Retinal pigment epithelial cell (primary cell): ENCODE measurements at regions not wholly inside any gene's neighbourhood (a gene's known extent, or its start where the extent isn't known, plus 50 kb on each side); places are given as distances from the start of the nearest gene placed in this dataset.
"Not testable (repeated sequence)": the region's sequence is repeated elsewhere in the genome, so short reads cannot be mapped to it uniquely, and the experiment has no call there.

Experiments used
- DNase-seq: peaks from one replicate; pipeline ENCODE4 v3.0.0-alpha.2; 2010; ENCODE audit warnings: low read depth
- H3K4me3 ChIP-seq: 2 replicates; pipeline ENCODE4 v1.5.1; 2011; ENCODE audit warnings: mild to moderate bottlenecking, low read length, control low read depth, moderate library complexity
- TF ChIP-seq, protein P1 (sequence below): conservative IDR thresholded peaks from 2 replicates; pipeline ENCODE4 v1.5.1; 2011; ENCODE audit warnings: low read depth, low read length, control low read depth, inconsistent platforms

DNA sequence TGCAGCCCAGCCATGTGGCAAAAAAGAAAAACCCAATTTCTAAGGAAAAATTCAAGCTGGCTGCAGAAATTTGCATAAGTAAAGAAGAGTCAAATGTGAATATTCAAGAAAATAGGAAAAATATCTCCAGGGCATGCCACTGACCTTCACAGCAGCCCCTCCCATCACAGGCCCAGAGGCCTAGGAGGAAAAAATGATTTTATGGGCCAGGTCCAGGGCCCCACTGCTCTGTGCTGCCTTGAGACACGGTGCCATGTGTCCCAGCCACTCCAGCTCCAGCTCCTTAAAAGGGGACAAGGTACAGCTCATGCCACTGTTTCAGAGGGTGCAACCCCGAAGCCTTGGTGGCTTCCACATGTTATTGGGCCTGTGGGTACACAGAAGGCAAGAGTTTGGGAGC is 182.7 kb upstream of the FGF16 start:
- no peak overlapping the region for H3K4me3 ChIP-seq
- TF ChIP-seq, protein P1, sequence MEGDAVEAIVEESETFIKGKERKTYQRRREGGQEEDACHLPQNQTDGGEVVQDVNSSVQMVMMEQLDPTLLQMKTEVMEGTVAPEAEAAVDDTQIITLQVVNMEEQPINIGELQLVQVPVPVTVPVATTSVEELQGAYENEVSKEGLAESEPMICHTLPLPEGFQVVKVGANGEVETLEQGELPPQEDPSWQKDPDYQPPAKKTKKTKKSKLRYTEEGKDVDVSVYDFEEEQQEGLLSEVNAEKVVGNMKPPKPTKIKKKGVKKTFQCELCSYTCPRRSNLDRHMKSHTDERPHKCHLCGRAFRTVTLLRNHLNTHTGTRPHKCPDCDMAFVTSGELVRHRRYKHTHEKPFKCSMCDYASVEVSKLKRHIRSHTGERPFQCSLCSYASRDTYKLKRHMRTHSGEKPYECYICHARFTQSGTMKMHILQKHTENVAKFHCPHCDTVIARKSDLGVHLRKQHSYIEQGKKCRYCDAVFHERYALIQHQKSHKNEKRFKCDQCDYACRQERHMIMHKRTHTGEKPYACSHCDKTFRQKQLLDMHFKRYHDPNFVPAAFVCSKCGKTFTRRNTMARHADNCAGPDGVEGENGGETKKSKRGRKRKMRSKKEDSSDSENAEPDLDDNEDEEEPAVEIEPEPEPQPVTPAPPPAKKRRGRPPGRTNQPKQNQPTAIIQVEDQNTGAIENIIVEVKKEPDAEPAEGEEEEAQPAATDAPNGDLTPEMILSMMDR, result no peak
- DNase-seq, result no peak

DNA sequence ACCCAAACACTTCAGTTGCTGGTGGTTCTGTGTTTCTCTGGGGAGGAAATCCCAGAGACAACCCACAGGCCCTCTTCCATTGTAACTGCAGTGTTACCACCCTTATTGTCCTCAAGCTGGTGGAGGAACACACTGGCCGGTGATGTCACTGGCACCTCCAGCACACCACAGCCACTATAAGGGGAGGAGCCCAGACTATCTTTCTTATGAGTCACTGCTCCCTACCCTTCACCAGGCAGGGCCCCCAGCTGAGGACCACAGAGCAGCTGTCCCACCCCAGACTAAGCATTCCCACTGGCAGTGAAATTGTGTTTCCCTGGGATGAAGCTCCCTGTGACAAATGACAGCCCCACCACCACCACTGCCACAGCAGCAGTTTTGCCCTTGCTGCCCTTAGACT is 171.8 kb upstream of the FGF16 start:
- no peak overlapping the region for H3K4me3 ChIP-seq
- no peak for DNase-seq
- TF ChIP-seq, protein P1, result no peak

DNA sequence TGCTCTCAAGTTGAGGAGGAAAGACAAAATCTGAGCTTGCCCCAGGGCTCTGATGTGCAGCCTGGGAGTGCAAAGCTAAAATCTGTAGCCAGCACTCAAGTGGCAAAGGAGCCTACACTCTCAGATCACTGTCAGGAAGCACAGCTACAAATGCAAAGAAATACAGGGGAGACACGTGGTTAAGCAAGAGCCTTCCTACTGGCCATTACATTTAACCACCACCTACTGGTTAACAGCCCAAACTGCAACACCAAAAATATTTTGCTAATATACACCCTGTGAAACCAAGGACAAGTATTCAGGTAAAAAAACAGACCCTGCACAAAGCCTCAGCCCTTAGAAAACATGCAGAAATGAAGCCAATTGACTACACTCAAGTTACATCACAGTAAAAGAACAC is 170.4 kb upstream of the FGF16 start:
- TF ChIP-seq, protein P1, result no peak
- no peak for DNase-seq
- H3K4me3 ChIP-seq, result no peak overlapping the region

DNA sequence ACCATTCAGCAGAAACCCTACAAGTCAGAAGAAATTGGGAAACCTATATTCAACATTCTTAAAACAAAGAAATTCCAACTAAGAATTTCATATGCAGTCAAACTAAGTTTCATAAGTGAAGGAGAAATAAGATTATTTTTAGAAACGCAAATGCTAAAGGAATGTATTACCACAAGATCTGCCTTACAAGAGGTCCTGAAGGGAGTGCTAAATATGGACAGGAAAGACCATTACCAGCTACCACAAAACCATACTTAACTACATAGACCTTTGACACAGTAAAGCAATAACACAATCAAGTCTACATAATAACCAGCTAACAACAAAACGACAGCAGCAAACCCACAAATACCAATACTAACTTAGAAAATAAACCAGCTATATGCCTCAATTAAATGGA is 169.3 kb upstream of the FGF16 start:
- TF ChIP-seq, protein P1, result no peak
- H3K4me3 ChIP-seq, result no peak overlapping the region
- no peak for DNase-seq

DNA sequence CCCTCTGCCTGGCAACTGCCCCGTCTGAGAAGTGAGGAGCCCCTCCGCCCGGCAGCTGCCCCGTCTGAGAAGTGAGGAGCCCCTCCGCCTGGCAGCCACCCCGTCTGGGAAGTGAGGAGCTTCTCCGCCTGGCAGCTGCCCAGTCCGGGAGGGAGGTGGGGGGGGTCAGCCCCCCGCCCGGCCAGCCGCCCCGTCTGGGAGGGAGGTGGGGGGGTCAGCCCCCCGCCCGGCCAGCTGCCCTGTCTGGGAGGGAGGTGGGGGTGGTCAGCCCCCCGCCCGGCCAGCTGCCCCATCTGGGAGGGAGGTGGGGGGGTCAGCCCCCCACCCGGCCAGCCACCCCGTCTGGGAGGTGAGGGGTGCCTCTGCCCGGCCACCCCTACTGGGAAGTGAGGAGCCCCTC is 167.8 kb upstream of the FGF16 start:
- DNase-seq, H3K4me3 ChIP-seq: not testable (repeated sequence)

DNA sequence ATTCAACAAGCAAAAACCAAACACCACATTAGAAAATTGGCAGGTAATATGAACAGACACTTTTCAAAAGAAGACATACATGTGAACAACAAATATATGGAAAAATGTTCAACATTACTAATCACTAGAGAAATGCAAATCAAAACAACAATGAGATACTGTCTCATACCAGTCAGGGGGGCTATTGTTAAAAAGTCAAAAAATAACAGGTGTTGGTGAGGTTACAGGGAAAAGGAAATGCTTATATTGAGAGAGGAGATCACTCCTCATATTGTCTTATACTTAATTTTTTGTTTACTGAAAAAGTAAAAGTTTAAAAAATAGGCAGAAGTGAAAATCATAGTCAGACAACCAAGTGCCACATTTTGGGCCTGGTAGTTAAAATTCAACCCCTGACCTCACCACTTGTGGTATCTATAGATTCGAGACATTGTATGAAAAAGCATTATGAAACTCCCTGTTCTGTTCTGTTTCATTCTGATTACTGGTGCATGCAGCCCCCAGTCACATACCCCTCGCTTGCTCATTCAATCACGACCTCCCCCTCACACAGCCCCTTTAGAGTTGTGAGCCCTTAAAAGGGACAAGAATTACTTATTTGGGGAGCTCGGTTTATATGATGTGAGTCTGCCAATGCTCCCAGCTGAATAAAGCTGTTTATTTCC is 153.7 kb upstream of the FGF16 start:
- H3K4me3 ChIP-seq, result no peak overlapping the region
- TF ChIP-seq, protein P1, result no peak
- no peak for DNase-seq

DNA sequence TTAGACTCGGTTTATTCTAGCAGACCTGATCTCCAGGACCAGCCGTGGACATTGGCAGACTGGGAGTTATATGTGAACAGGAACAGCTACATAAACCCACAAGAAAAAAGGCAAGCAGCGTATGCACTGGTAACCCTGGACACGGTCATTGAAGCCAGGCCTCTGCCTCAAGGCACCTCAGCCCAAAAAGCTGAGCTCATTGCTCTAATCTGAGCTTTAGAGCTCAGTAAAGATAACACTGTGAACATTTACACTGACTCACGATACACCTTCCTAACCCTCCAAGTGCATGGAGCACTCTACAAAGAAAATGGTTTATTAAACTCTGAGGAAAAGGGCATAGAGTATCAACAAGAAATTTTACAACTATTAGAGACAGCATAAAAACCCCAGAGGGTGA is 148.9 kb upstream of the FGF16 start:
- TF ChIP-seq, protein P1, result no peak
- no peak overlapping the region for H3K4me3 ChIP-seq
- DNase-seq, result no peak
